ENCODE measurements at regions not wholly inside any gene's neighbourhood (a gene's known extent, or its start where the extent isn't known, plus 50 kb on each side); places are given as distances from the start of the nearest gene placed in this dataset.

DNA sequence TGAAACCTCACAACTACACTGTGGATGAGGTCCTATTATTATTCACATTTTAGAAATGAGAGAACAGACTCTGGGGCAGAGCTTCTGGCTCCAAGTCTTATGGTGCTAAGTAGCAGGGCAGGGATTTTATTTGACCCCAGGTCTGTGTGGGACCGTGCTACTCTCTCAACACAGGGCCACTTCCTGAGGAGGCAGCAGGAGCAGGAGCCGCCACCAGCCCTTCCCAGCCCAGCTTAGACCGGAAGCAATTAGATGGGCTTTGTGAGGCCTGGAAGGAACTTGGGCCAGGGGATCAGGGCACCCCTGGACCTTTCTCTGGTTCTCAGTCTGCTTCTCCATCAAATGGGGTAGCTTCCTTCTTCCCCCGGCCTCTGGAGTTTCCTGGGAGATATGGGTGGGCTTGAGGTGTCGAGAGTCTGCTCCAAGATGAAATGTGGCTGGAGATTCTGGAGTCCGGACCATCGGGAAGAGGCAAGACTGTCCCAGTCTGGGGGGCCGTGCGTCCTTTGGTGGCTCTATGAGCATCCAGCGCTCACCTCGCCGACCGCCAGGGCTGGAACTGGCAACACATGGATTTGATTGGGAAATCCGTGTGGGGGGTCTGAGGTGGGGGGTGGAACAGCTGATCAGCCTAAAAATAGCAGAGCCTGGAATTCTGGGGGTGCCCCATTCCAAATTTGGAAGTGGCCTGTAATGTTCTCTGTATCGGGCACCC, 136.8 kb downstream of the FOXD2 start:
- DNase-seq = no peak
- no peaks in the 10 kb centered on the region for H3K36me3 Mint-ChIP-seq
- no peak for ATAC-seq
- H3K27ac Mint-ChIP-seq = no peak overlapping the region
- H3K4me1 Mint-ChIP-seq = peaks cover 0 to 5% (median 0%) of the 10 kb centered on the region in 4 donors
- no peaks in the 10 kb centered on the region for H3K9me3 Mint-ChIP-seq
- H3K4me3 Mint-ChIP-seq = no peak overlapping the region
- POLR2A ChIA-PET = no interaction called here
- H3K27me3 Mint-ChIP-seq = peaks cover 8 to 37% (median 33%) of the 10 kb centered on the region in 5 donors

GRCh38 chr1:47575855-47576757, 138.3 kb downstream of the FOXD2 start:
- DNase-seq (no peak), ATAC-seq (no peak)
- H3K9me3 Mint-ChIP-seq = no peaks in the 10 kb centered on the region
- no peak overlapping the region for H3K27ac Mint-ChIP-seq
- H3K27me3 Mint-ChIP-seq = peaks cover 8 to 35% (median 23%) of the 10 kb centered on the region in 5 donors
- H3K4me3 Mint-ChIP-seq = no peak overlapping the region
- POLR2A ChIA-PET = no interaction called here
- no peaks in the 10 kb centered on the region for H3K4me1 Mint-ChIP-seq
- H3K36me3 Mint-ChIP-seq = no peaks in the 10 kb centered on the region

DNA sequence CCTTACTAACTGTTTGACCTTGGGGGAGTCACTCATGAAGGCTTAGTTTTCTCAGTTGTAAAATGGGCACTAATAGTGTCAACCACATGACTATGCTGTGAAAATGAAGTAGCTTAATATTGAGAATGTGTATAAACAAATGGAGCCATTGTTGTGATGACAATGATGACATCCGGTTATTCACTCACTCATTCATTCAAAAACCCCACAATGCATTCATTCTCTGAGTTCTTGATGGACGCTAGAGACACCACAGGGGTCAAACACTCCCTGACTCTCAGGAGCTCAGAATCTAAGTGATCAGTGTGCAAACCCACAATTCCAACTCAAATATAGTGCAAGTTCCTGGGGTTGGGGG, 138.9 kb downstream of the FOXD2 start:
- DNase-seq (no peak), ATAC-seq (no peak)
- POLR2A ChIA-PET = no interaction called here
- Mint-ChIP-seq H3K36me3 (no peaks in the 10 kb centered on the region), H3K27ac (no peak overlapping the region), H3K27me3 (peaks cover 8 to 33% (median 21%) of the 10 kb centered on the region in 5 donors), H3K9me3 (no peaks in the 10 kb centered on the region), H3K4me3 (no peak overlapping the region), H3K4me1 (no peaks in the 10 kb centered on the region)

DNA sequence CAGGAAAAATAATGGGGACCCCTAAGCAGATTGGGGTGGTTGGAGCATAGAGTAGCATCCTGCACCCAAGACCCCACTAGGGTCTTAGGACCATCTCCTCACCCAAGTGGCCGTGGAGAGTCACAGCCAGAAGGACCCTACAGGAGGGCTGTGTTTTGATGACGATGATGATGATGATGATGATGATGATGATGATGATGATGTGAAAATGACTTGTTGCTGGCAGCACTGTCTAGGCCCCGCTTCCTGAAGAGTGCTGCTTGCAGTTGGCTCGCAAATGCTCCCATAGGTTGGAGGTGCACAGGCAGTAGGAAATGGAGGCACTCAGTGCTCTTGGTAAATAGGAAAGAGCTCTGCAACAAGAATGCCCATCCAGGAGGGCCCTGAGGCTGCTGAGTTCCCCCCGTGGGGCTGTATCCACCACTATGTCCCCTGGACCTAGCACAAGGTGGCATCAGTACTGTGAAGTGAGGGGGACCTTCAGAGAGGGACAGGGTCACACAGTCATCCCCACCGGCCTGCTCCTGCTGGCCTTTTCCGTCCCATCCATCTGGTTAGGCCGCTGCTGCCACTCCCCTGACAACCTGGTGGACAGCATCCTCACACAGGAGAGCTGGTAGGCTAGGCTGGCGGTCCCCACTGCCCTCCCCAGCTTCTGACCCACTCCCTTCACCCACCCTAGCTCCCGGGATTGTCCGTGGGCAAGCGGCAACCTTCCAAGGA, 139.6 kb downstream of the FOXD2 start:
- DNase-seq (no peak), ATAC-seq (no peak)
- Mint-ChIP-seq H3K4me1 (no peaks in the 10 kb centered on the region), H3K27ac (no peak overlapping the region), H3K9me3 (no peaks in the 10 kb centered on the region), H3K36me3 (no peaks in the 10 kb centered on the region), H3K27me3 (peaks cover 8 to 29% (median 16%) of the 10 kb centered on the region in 5 donors), H3K4me3 (no peak overlapping the region)
- POLR2A ChIA-PET = no interaction called here

DNA sequence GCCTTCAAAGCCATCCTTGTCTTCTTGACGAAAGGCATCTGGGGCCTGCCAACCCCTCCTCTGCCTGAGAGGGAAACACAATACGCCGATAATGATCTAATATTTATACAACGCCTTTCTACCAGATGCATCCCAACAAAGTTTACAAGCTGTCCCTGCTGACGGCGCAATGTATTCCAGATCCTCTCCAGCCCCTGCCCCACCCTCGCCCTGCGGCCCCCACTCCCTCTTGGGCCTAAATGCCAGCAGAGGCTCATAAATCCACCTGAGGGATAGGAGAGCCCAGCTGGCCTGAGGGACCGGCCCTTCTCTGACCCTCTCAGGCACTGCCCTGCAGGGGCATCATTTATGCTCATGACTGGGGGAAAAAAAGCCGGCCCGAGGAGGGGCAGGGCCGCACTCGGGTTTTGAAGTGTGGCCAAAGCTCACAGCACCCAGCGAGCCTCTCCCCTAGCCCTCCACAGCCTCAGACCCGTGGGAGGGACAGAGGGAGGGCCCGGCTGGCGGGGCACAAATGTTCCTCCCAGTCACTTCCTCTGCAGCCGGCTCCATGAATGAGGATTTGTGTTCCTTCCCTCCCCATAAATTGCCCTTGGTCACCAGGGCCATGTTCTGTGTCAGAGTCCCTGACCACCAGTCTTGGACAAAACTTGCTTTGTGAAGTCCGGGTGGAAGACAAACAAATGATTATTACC, 140.3 kb downstream of the FOXD2 start:
- POLR2A ChIA-PET = no interaction called here
- Mint-ChIP-seq H3K27me3 (peaks cover 8 to 28% (median 16%) of the 10 kb centered on the region in 5 donors), H3K4me3 (no peak overlapping the region), H3K4me1 (peaks cover 0 to 1% (median 0%) of the 10 kb centered on the region in 4 donors), H3K27ac (no peak overlapping the region), H3K36me3 (no peaks in the 10 kb centered on the region), H3K9me3 (no peaks in the 10 kb centered on the region)
- no peak for ATAC-seq
- no peak for DNase-seq

DNA sequence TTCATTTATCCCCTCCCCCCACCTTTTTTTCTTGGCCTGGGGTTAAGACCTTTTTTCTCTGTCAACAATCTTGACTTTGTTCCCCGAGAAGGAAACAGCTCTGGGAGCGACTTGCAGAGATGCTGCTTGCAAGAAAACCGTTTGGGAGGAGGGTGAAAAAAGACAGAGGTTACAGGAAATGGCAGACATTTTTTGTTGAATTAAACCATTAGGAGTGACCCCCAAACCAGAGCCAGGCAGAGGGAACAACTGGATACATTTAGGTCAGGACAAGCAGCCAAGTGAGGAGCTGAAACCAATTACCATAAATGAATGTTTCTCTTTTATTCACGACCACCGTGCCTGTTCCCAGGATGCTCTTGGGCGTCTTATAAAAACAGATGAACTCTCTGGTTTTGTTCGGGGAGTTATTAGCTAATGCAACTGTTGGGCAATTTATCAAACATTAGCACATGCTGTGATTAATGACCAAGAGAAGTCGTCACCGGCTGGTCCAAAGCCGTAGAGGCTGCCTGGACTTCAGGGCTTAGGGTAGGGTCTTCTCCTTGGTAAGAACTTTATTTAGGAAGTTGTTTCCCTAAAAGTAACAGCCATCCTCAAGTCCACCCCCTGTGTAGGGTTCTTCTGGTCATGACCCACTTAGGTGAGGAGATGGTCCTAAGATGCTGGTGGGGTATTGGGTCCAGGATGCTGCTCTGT, 141.0 kb downstream of the FOXD2 start:
- Mint-ChIP-seq H3K36me3 (no peaks in the 10 kb centered on the region), H3K4me3 (no peak overlapping the region), H3K27me3 (peaks cover 8 to 30% (median 16%) of the 10 kb centered on the region in 5 donors), H3K9me3 (no peaks in the 10 kb centered on the region), H3K27ac (no peak overlapping the region), H3K4me1 (peaks cover 2 to 5% (median 2%) of the 10 kb centered on the region in 4 donors)
- no peak for DNase-seq
- POLR2A ChIA-PET = no interaction called here
- ATAC-seq = no peak

DNA sequence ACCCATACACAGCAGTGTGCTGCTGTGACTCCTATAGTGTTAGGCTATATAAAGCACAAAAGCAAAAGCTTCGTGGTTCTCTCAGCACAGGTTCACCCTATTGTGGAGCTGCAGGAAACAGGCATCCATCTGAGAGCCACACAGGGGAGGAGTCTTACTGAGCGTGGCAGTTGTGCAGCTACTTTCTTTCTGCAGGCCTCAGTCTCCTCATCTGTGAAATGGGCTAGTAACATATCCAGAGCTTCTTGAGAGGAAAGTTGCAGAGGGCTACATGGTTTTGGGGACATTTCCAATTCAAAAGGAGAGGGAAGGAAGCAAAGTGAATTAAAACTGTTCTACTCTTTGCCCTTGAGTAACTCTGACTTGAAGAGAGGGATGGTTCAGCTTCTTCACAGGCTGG, 142.0 kb downstream of the FOXD2 start:
- DNase-seq (no peak), ATAC-seq (no peak)
- Mint-ChIP-seq H3K36me3 (no peaks in the 10 kb centered on the region), H3K27me3 (peaks cover 10 to 35% (median 12%) of the 10 kb centered on the region in 5 donors), H3K4me3 (no peak overlapping the region), H3K27ac (no peak overlapping the region), H3K4me1 (peaks cover 2 to 5% (median 2%) of the 10 kb centered on the region in 4 donors), H3K9me3 (no peaks in the 10 kb centered on the region)
- POLR2A ChIA-PET = no interaction called here

- Mint-ChIP-seq H3K36me3 (no peaks in the 10 kb centered on the region), H3K4me1 (peaks cover 2 to 5% (median 2%) of the 10 kb centered on the region in 4 donors), H3K27ac (no peak overlapping the region), H3K4me3 (no peak overlapping the region), H3K27me3 (peaks cover 14 to 35% (median 17%) of the 10 kb centered on the region in 5 donors), H3K9me3 (no peaks in the 10 kb centered on the region)
- no peak for ATAC-seq
- DNase-seq = no peak
- POLR2A ChIA-PET = no interaction called here
These were observed 142.7 kb downstream of the FOXD2 start for GRCh38 chr1:47580451-47580995.

DNA sequence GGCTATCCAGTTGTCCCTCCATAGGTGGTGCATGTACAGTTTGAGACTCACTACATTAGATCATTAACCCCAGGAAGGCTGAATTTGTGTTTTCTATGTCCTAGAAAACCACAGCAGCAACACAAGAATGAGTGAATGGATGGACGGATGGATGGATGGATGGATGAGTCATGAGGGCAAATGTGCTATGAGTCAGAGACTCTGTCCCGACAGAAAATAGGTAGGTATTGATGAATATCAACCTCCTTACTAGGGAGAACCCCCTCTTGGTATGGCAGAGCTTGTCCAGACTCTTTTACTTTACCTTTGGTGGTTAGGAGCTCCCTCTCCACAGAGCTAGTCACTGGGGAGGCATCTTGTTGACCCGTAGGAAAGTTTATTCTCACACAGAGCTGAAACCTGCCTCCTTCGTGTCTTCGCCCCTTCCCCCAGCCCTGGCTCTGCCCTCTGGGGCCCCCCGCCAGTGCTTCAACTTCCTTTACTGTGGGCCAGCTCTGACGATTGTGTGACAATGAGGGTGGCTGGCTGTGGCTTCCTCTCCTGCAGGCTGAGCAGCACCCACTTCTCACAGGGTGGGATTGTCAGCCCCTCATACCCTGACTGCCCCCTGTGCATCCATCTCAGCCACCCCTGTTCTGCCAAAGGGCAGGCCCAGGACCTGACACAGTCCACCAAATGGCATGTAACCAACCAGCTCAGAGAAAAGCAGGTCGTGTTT, 145.2 kb downstream of the FOXD2 start:
- Mint-ChIP-seq H3K9me3 (no peaks in the 10 kb centered on the region), H3K4me1 (peaks cover 2 to 5% (median 2%) of the 10 kb centered on the region in 4 donors), H3K4me3 (peak overlapping the region in 1 of 10 donors; percentile 24), H3K27ac (no peak overlapping the region), H3K27me3 (peaks cover 13 to 32% (median 16%) of the 10 kb centered on the region in 5 donors), H3K36me3 (no peaks in the 10 kb centered on the region)
- ATAC-seq (no peak), DNase-seq (no peak)
- POLR2A ChIA-PET = no interaction called here

GRCh38 chr1:47584249-47584648, 146.4 kb downstream of the FOXD2 start:
- H3K9me3 Mint-ChIP-seq = no peaks in the 10 kb centered on the region
- ATAC-seq = no peak
- H3K36me3 Mint-ChIP-seq = no peaks in the 10 kb centered on the region
- peaks cover 11 to 35% (median 17%) of the 10 kb centered on the region in 5 donors for H3K27me3 Mint-ChIP-seq
- H3K4me3 Mint-ChIP-seq = no peak overlapping the region
- POLR2A ChIA-PET = no interaction called here
- peaks cover 2 to 5% (median 2%) of the 10 kb centered on the region in 4 donors for H3K4me1 Mint-ChIP-seq
- no peak overlapping the region for H3K27ac Mint-ChIP-seq
- no peak for DNase-seq

GRCh38 chr1:47585141-47585902, 147.5 kb downstream of the FOXD2 start:
- peaks cover 11 to 32% (median 17%) of the 10 kb centered on the region in 5 donors for H3K27me3 Mint-ChIP-seq
- no peak overlapping the region for H3K27ac Mint-ChIP-seq
- H3K36me3 Mint-ChIP-seq = no peaks in the 10 kb centered on the region
- ATAC-seq (no peak), DNase-seq (no peak)
- H3K4me3 Mint-ChIP-seq = no peak overlapping the region
- peaks cover 2 to 5% (median 2%) of the 10 kb centered on the region in 4 donors for H3K4me1 Mint-ChIP-seq
- H3K9me3 Mint-ChIP-seq = no peaks in the 10 kb centered on the region
- POLR2A ChIA-PET = no interaction called here

Measured in naive thymus-derived CD8-positive, alpha-beta T cell (primary cell).